ENCODE measurements at regions not wholly inside any gene's neighbourhood (a gene's known extent, or its start where the extent isn't known, plus 50 kb on each side); places are given as distances from the start of the nearest gene placed in this dataset.

- TF ChIP-seq CTCF (conservative IDR thresholded peaks at IDR 0.05; ENCODE audit: low read length) (no peak), EZH2phosphoT487 (IDR thresholded peaks at IDR 0.05; ENCODE audit: borderline replicate concordance, low read depth, low read length) (no peak)
These were observed 378.8 kb downstream of the ETS1 start for GRCh38 chr11:128208329-128209137.
